ENCODE measurements at regions not wholly inside any gene's neighbourhood (a gene's known extent, or its start where the extent isn't known, plus 50 kb on each side); places are given as distances from the start of the nearest gene placed in this dataset.

- Histone ChIP-seq H2AFZ (ENCODE audit: low read length) (no peak overlapping the region), H4K8ac (ENCODE audit: extremely low read depth, insufficient read depth, low read length) (no peak overlapping the region)
Observed at GRCh38 chr4:125231661-125232060, 83.1 kb upstream of the FAT4 start.

More at GRCh38 chr4:125231661-125232060, 83.1 kb upstream of the FAT4 start:
- Histone ChIP-seq H3K79me2 (ENCODE audit: control insufficient read depth in 1 of 2, insufficient read depth in 2 of 2, low read length in 2 of 2) (no peaks in the 10 kb centered on the region), H3K27me3 (replicated peaks in 1 of 4; ENCODE audit: control insufficient read depth in 3 of 4, extremely low read depth in 1 of 4, insufficient read depth in 3 of 4, low read length in 3 of 4) (no peaks in the 10 kb centered on the region), H3K4me3 (ENCODE audit: extremely low read depth in 1 of 4, insufficient read depth in 2 of 4, low read depth in 3 of 4, low read length in 4 of 4) (no peak overlapping the region), H3K23ac (ENCODE audit: insufficient read length) (no peak overlapping the region), H3K14ac (ENCODE audit: insufficient read length) (no peak overlapping the region), H3K18ac (ENCODE audit: extremely low read depth, low read length) (no peak overlapping the region), H2BK5ac (ENCODE audit: low read depth, low read length) (no peak overlapping the region), H2BK120ac (replicated peaks; ENCODE audit: low read depth, low read length) (no peak overlapping the region), H3K4me2 (ENCODE audit: insufficient read depth in 1 of 2, low read depth in 2 of 2, low read length in 2 of 2) (no peak overlapping the region), H4K5ac (ENCODE audit: insufficient read length, low read depth, low read length) (no peak overlapping the region), H3K23me2 (ENCODE audit: low read depth, low read length) (no peaks in the 10 kb centered on the region; the same call in 1 of the 2 replicates), H3K9me3 (ENCODE audit: insufficient read depth in 2 of 2, low read depth in 1 of 2, low read length in 1 of 2) (no peaks in the 10 kb centered on the region; a peak in 1 of 4 replicates), H2BK20ac (ENCODE audit: low read length) (no peak overlapping the region), H3K4ac (replicated peaks; ENCODE audit: insufficient read length, low read depth, low read length) (no peak overlapping the region), H2BK15ac (ENCODE audit: low read length) (no peak overlapping the region), H4K20me1 (replicated peaks in 1 of 2; ENCODE audit: control insufficient read depth in 1 of 2, insufficient read depth in 2 of 2, low read length in 2 of 2) (no peaks in the 10 kb centered on the region), H3K27ac (ENCODE audit: low read depth, low read length) (no peak overlapping the region), H2AK5ac (ENCODE audit: low read depth, low read length) (no peak overlapping the region), H3K4me1 (replicated peaks in 1 of 4; ENCODE audit: control insufficient read depth in 3 of 4, insufficient read depth in 4 of 4, low read length in 3 of 4) (peaks cover 0 to 2% (median 0%) of the 10 kb centered on the region in 4 experiments; a peak in 1 of 7 replicates), H3K56ac (replicated peaks; ENCODE audit: insufficient read length, low read depth, low read length) (no peak overlapping the region), H3K79me1 (ENCODE audit: low read depth, low read length) (no peaks in the 10 kb centered on the region), H4K91ac (replicated peaks; ENCODE audit: insufficient read length, low read length) (no peak overlapping the region), H3K9ac (replicated peaks in 1 of 4; ENCODE audit: extremely low read depth in 1 of 4, low read depth in 3 of 4, low read length in 3 of 4) (no peak overlapping the region), H3K36me3 (ENCODE audit: control insufficient read depth in 2 of 4, insufficient read depth in 4 of 4, low read length in 3 of 4) (no peaks in the 10 kb centered on the region), H2BK12ac (ENCODE audit: low read depth, low read length) (no peak overlapping the region)
- ChIA-PET POLR2A (ENCODE audit: partially characterized antibody) (no interaction called here), CTCF (ENCODE audit: partially characterized antibody) (interaction anchor here (0.6 to 1.1 kb wide), 4 partner anchors 14 to 797 kb away, joined by 3 read pairs; no protein-coding TSS in a partner anchor)
- TF ChIP-seq PHF8 (conservative IDR thresholded peaks at IDR 0.05; ENCODE audit: low read depth, low read length) = no peak
- no peak for TF ChIP-seq BRCA1 (IDR thresholded peaks at IDR 0.05; ENCODE audit: low read depth, low read length)
- TF ChIP-seq EGR1 (IDR thresholded peaks at IDR 0.05; ENCODE audit: borderline replicate concordance, low read depth, low read length) = no peak
- no peak for TF ChIP-seq CHD1 (IDR thresholded peaks at IDR 0.05; ENCODE audit: low read depth, low read length)
- no peak for TF ChIP-seq CHD2 (IDR thresholded peaks at IDR 0.05; ENCODE audit: low read length)
- TF ChIP-seq CBX5 (IDR thresholded peaks at IDR 0.05; ENCODE audit: low read depth, low read length) = no peak
- no peak for TF ChIP-seq SP4 (IDR thresholded peaks at IDR 0.05; ENCODE audit: low read length)
- no peak for TF ChIP-seq TAF1 (IDR thresholded peaks at IDR 0.05; ENCODE audit: low read depth, low read length)
- no peak for TF ChIP-seq BACH1 (IDR thresholded peaks at IDR 0.05; ENCODE audit: low read length)
- no peak for TF ChIP-seq YY1 (IDR thresholded peaks at IDR 0.05; ENCODE audit: low read depth, low read length)
- no peak for DNase-seq (ENCODE audit: low read depth in 1 of 2, low spot score in 2 of 2)
- WGBS, 2 experiments (ENCODE audit: extremely low coverage in 1 of 2, insufficient coverage in 1 of 2, insufficient read length in 1 of 2, insufficient replicate concordance in 2 of 2, low coverage in 1 of 2, low lambda C conversion rate in 2 of 2, missing lambda C conversion rate in 1 of 2) = 92% methylated on average over 1 of the region's 1 CpG; no CpG with 5 or more reads in 1 of the 2 experiments
- FAIRE-seq = no peak

Data from H1 (cell line).